HG03135 (cell line): ENCODE measurements at regions not wholly inside any gene's neighbourhood (a gene's known extent, or its start where the extent isn't known, plus 50 kb on each side); places are given as distances from the start of the nearest gene placed in this dataset.
"Not testable (repeated sequence)": the region's sequence is repeated elsewhere in the genome, so short reads cannot be mapped to it uniquely, and the experiment has no call there.

Experiments used
- ATAC-seq: cut with Tn5 transposase; IDR thresholded peaks from one replicate; pipeline ENCODE4 v1.9.1; 2021; ENCODE audit warnings: mild to moderate bottlenecking, moderate library complexity; ENCODE audit not compliant: unreplicated experiment

- ATAC-seq: no peak
Measured at GRCh38 chr12:60184096-60184495, 588.3 kb downstream of the SLC16A7 start.

- ATAC-seq: no peak
Measured at GRCh38 chr12:60185060-60185459, 589.2 kb downstream of the SLC16A7 start.

DNA sequence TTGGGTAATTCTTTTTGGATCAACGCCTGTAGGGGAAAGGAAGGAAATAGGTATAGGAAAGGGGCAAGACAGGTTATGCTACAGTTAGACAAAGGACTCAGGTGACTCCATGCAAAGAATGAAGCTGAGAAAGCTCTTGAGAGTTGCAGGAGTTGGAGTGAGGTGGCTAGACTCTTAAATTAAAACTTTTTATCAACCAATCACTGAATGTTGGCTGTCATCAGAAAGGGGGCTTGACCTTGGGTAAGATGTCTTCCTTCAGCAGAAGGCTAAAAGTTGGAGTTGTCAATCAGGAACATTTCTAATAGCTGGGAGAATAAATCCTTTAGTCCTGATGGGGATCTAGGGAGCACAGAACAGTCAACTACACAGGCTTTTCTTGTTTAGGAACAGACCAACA lies 595.4 kb downstream of the SLC16A7 start:
- no peak for ATAC-seq

DNA sequence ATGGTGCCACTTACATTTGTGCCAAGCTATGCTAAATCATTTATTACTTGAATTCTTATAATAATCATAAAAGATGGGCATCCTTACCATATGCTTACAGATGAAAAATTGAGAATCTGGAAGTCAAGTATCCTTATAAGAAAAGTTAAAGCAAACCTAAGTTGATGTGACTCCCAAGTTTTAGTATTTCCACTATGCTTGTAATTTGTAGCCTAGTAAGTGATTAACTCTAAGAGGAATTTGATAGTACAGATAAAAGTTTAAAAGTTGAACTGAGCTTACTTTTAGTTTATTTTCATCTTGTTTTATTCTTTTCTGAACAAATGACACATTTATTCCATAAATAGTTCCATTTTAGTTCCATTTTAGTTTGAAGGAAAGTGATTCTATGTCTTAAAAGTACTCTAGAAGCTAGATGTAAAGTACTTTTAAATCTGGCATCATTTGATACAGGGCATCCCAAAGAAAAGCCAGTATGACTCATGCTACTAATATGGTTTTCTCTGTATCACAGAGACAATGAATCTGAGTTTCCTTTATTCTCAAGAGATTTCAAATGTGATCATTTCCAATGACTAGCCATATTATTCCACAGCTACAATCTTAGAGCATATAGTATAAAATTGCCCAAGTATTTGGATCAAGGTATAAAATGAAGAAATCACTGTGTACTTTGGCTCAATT lies 596.0 kb downstream of the SLC16A7 start:
- no peak for ATAC-seq

GRCh38 chr12:60194678-60195077 lies 598.8 kb downstream of the SLC16A7 start:
- no peak for ATAC-seq

GRCh38 chr12:60195483-60195882 lies 599.7 kb downstream of the SLC16A7 start:
- ATAC-seq: no peak

- no peak for ATAC-seq
Measured at GRCh38 chr12:60196366-60196765, 600.5 kb downstream of the SLC16A7 start.

DNA sequence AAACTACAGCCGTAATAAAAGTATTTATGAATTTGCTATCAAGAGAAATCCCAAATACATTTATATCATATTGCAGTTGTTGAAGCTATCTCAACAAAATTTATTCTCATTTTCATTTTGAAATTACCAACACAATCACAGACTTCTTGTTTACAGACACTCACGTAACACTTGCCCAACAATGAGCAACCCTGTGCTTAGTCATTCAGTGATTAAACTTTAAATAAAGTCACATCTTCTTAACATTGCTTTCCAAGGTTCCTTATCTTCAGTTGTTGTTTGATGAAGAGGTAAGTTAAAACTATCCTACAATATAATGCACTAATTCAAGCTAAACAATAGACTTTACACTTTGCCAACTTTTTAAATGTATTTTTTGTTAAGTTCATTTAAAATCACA lies 601.8 kb downstream of the SLC16A7 start:
- ATAC-seq: no peak

- ATAC-seq: no peak
Measured at GRCh38 chr12:60201891-60202290, 606.1 kb downstream of the SLC16A7 start.

DNA sequence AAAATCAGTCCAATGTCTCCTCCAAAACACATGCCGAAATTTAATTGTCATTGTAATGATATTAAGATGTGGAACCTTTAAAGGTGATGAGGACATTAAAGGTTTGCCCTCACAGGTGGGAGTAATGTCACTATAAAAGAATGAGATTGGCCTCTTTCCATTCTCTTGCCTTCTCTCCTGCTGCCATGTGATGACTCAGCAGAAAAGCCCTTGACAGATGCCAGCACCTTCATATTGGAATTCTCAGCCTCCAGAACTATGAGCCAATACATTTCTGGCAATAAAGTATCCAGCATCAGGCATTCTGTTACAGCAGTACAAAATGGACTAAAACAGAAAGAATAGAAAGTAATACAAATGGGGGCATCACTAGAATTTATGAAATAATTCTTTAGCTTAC lies 609.7 kb downstream of the SLC16A7 start:
- ATAC-seq: no peak

- ATAC-seq: no peak
Measured at GRCh38 chr12:60209521-60209920, 613.7 kb downstream of the SLC16A7 start.

GRCh38 chr12:60209933-60210332 lies 614.1 kb downstream of the SLC16A7 start:
- no peak for ATAC-seq

GRCh38 chr12:60210756-60211155 lies 614.9 kb downstream of the SLC16A7 start:
- no peak for ATAC-seq

GRCh38 chr12:60211244-60211643 lies 615.4 kb downstream of the SLC16A7 start:
- ATAC-seq: no peak

GRCh38 chr12:60212159-60213000 lies 616.6 kb downstream of the SLC16A7 start:
- no peak for ATAC-seq

- not testable (repeated sequence) for ATAC-seq
Measured at GRCh38 chr12:60213272-60213671, 617.4 kb downstream of the SLC16A7 start.

- no peak for ATAC-seq
Measured at GRCh38 chr12:60216226-60216625, 620.4 kb downstream of the SLC16A7 start.

- ATAC-seq: no peak
Measured at GRCh38 chr12:60223242-60223641, 627.4 kb downstream of the SLC16A7 start.

DNA sequence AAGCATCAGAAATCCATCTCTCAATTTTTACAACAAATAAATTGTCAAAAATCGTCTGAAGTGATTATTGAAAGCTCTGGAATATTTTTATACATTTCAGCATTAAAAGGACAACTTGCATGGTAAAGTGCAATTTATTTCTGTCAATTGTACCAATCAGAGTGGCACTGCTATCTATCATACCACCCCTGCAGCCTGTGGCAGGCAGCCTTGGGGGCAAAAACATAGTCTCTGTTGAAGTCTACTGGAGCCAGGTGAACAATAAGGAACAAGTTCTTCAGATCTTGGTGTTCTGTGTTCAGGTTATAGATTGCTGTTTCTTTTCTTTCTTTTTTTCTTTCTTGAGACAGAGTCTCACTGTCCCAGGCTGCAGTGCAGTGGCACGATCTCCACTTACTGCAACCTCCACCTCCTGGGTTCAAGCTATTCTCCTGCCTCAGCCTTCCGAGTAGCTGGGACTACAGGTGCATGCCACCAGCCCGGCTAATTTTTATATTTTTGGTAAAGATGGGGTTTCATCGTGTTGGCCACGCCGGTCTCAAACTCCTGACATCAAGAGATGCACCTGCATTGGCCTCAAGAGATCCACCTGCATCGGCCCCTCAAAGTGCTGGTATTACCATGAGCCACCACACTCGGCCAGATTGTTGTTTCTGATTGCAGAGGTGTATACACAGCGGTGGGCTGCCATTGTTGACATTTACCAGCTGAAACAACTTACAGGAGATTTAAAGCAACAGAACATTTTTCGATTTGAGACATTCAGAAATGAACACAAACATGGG lies 629.6 kb downstream of the SLC16A7 start:
- ATAC-seq: no peak

DNA sequence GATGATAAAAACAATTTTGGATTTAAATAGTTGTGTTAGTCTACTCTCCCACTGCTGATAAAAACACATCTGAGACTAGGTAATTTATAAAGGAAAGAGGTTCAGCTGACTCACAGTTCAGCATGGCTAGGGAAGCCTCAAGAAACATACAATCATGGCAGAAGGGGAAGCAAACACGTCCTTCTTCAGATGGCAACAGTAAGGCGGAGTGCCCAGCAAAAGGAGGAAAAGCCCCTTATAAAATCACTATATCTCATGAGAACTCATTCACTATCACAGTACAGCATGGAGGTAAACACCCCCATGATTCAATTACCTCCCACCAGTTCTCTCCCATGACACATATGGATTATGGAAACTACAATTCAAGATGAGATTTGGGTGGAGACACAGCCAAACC lies 632.1 kb downstream of the SLC16A7 start:
- ATAC-seq: no peak

- no peak for ATAC-seq
Measured at GRCh38 chr12:60230056-60230455, 634.2 kb downstream of the SLC16A7 start.

DNA sequence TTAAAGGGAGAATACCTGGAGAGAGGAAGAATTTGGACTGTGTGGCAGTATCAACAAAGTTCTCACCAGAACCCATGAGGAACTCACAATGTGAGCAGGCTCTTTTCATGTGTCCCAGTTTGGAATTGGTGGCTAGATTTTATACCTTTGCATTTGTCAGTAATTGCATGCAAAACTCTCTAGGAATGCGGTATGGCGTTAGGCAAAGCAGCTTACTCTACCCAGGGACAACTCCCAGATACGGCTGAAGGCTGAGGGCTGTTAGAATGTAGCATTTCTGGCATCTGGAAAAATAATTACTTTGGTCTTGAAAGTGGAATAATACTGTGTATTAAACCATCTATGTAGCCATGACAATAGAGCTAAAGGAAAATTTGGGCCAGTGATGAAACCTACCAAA lies 635.5 kb downstream of the SLC16A7 start:
- no peak for ATAC-seq
